ENCODE measurements at regions not wholly inside any gene's neighbourhood (a gene's known extent, or its start where the extent isn't known, plus 50 kb on each side); places are given as distances from the start of the nearest gene placed in this dataset.

DNA sequence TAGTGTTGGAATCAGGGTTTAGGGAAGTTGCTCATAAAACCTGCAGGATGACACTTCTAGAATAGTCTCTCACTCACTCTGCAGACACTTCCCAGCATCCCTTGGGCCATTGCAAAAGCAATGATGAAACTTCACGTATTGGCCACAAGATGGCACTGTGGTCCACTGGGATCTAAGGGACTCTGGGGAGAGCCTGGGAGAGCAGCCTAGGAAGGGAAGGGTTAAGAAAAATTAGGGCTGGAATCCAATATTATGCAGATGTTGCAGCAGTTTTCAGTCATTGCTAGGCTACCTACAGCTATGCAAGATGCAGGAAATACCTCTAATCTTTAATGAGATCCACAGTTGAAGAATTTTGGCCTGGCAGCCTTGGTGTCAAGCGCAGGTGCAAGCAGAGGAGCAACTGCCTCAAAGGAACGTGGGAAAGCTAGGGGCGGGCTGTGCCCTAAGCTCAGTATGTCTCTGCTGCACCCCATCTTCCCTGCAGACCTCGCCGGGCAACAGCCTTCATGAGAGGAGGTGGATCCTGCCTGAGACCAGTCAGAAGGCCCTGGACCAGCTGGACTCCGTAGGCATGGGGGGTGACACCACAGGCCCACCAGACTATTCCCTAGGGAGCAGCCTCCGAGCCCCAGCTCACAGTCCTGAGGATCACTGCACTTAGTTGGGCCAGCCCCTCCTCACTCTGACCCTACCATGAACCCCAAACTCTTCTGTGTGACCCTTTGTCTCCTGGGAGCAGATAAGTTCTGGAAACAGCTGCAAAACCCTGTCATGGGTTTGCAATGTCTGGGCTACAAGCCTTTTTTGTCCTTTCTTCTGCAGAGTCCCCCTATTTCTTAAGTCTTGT, 127.9 kb upstream of the PRSS58 start (continued):
- TF ChIP-seq REST (IDR thresholded peaks at IDR 0.05; ENCODE audit: low read depth): no peak
- TF ChIP-seq RAD21 (IDR thresholded peaks at IDR 0.05; ENCODE audit: low read depth): peak; percentile 55; the same call in 1 of the 2 replicates
- TF ChIP-seq POLR2A (IDR thresholded peaks at IDR 0.05; ENCODE audit: borderline replicate concordance, extremely low read depth, insufficient read depth, insufficient read length): no peak

- ChIA-PET POLR2A (no interaction called here), RAD21 (ENCODE audit: low non-redundant PET in 1 of 2, low total read pairs in 2 of 2, uncharacterized antibody in 2 of 2, unreplicated experiment in 2 of 2) (no interaction called here), CTCF (interaction anchor here (1.6 kb wide), 1 partner anchor 46 kb away, joined by 8 read pairs; no protein-coding TSS in a partner anchor)
- H3K9ac ChIP-seq (ENCODE audit: low read length): no peak overlapping the region
- no TSS peak for BruUV-seq (replicated peaks)
- H3K9me2 ChIP-seq (ENCODE audit: insufficient read depth): no peaks in the 10 kb centered on the region
- no peaks in the 10 kb centered on the region for H3K79me2 ChIP-seq (ENCODE audit: insufficient read depth, low read length)
- intact Hi-C loops (cut with micrococcal nuclease): no loop called here
- no peaks in the 10 kb centered on the region for H3K36me3 ChIP-seq (ENCODE audit: control insufficient read depth in 1 of 2, insufficient read depth in 2 of 2, low read length in 2 of 2)
- no peaks in the 10 kb centered on the region for H3K9me3 ChIP-seq (ENCODE audit: control insufficient read depth in 1 of 2, insufficient read depth in 1 of 2, low read depth in 1 of 2, low read length in 2 of 2)
- H4K20me1 ChIP-seq (ENCODE audit: insufficient read depth): no peaks in the 10 kb centered on the region
- peaks cover 0 to 13% of the 10 kb centered on the region in 2 experiments; a peak in 1 of 4 replicates for H3K4me1 ChIP-seq (ENCODE audit: control insufficient read depth in 1 of 2, insufficient read depth in 2 of 2, low read length in 2 of 2)
- H3K4me3 ChIP-seq (replicated peaks in 1 of 2; ENCODE audit: low read depth in 1 of 2, low read length in 2 of 2): no peak overlapping the region
- H3K27me3 ChIP-seq (ENCODE audit: insufficient read depth, low read length): no peaks in the 10 kb centered on the region
- H3K27ac ChIP-seq (ENCODE audit: low read depth, low read length): no peak overlapping the region
- peak overlapping the region; percentile 3 for H2AFZ ChIP-seq (ENCODE audit: low read depth, low read length, poor library complexity, severe bottlenecking)
- ATAC-seq: no peak
- peak overlapping the region; percentile 17; the same call in 1 of the 2 replicates for H3K4me2 ChIP-seq (ENCODE audit: low read length)
- TF ChIP-seq, protein P1, sequence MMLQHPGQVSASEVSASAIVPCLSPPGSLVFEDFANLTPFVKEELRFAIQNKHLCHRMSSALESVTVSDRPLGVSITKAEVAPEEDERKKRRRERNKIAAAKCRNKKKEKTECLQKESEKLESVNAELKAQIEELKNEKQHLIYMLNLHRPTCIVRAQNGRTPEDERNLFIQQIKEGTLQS (IDR thresholded peaks at IDR 0.05): no peak
- no peak for TF ChIP-seq CEBPB (IDR thresholded peaks at IDR 0.05; ENCODE audit: low read depth)
- no peak for TF ChIP-seq ELF1 (IDR thresholded peaks at IDR 0.05; ENCODE audit: borderline replicate concordance, low read depth)
- TF ChIP-seq ZFX (IDR thresholded peaks at IDR 0.05): no peak
- TF ChIP-seq SRF (IDR thresholded peaks at IDR 0.05; ENCODE audit: low read depth): no peak
- DNase-seq (ENCODE audit: low read depth, low spot score): no peak
These were observed 126.7 kb upstream of the PRSS58 start for GRCh38 chr7:142384493-142384922.

Measured in HCT116 (cell line).